ENCODE measurements at regions not wholly inside any gene's neighbourhood (a gene's known extent, or its start where the extent isn't known, plus 50 kb on each side); places are given as distances from the start of the nearest gene placed in this dataset.

DNA sequence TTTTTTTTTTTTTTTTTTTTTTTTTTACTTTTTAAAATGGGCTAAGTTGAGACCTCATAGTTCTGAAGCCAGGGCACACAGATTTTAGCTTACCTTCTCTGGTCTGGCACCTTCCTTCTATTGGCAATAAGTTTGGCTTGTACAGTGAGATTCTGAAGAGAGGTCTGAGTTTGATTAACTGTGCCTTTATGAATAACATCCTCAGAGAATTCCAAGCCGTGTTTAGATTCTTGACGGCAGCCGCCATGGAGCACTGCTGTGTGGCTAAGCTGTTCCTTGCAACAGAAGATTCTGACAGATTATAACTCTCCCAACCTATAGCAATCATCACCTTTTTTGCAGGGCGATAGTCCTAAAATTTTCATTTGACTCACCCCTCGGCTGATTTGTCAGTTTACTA, 354.9 kb upstream of the FAR2 start:
- ChIA-PET POLR2A (no interaction called here), CTCF (no interaction called here), RAD21 (ENCODE audit: unreplicated experiment) (interaction anchor here (0.7 kb wide), 1 partner anchor 1664 kb away, joined by 3 read pairs; no protein-coding TSS in a partner anchor), SMC1A (ENCODE audit: uncharacterized antibody, unreplicated experiment) (no interaction called here)
- TF ChIP-seq SMC3 (IDR thresholded peaks at IDR 0.05; ENCODE audit: borderline replicate concordance, low read length) (no peak), NFXL1 (IDR thresholded peaks at IDR 0.05; ENCODE audit: borderline replicate concordance) (no peak)
- TF ChIP-seq, protein P1, sequence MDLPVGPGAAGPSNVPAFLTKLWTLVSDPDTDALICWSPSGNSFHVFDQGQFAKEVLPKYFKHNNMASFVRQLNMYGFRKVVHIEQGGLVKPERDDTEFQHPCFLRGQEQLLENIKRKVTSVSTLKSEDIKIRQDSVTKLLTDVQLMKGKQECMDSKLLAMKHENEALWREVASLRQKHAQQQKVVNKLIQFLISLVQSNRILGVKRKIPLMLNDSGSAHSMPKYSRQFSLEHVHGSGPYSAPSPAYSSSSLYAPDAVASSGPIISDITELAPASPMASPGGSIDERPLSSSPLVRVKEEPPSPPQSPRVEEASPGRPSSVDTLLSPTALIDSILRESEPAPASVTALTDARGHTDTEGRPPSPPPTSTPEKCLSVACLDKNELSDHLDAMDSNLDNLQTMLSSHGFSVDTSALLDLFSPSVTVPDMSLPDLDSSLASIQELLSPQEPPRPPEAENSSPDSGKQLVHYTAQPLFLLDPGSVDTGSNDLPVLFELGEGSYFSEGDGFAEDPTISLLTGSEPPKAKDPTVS (IDR thresholded peaks at IDR 0.05; ENCODE audit: low read depth, low read length): no peak
- Histone ChIP-seq H3K9ac (ENCODE audit: control insufficient read depth, insufficient read depth, low read length) (no peak overlapping the region), H2AFZ (ENCODE audit: control insufficient read depth, low read depth, low read length) (no peak overlapping the region), H3K36me3 (ENCODE audit: control insufficient read depth in 2 of 2, insufficient read depth in 2 of 2, low read length in 1 of 2) (no peaks in the 10 kb centered on the region), H3K4me1 (ENCODE audit: control insufficient read depth, insufficient read depth, low read length) (no peaks in the 10 kb centered on the region), H3K27ac (ENCODE audit: control insufficient read depth, insufficient read depth) (no peak overlapping the region), H4K20me1 (ENCODE audit: control insufficient read depth, insufficient read depth) (no peaks in the 10 kb centered on the region), H3K4me2 (ENCODE audit: control insufficient read depth, insufficient read depth) (no peak overlapping the region), H3K79me2 (ENCODE audit: control insufficient read depth, insufficient read depth, low read length) (no peaks in the 10 kb centered on the region), H3K9me3 (replicated peaks; ENCODE audit: control insufficient read depth, insufficient read depth, low read length) (no peaks in the 10 kb centered on the region), H3K4me3 (no peak overlapping the region), H3K27me3 (replicated peaks in 1 of 2; ENCODE audit: control insufficient read depth in 2 of 2, insufficient read depth in 2 of 2, low read length in 1 of 2) (no peaks in the 10 kb centered on the region)
- ATAC-seq (no peak), FAIRE-seq (no peak), DNase-seq (ENCODE audit: low read depth, low spot score) (no peak)
- in situ Hi-C loops (cut with MboI): no loop called here
- intact Hi-C loops (cut with micrococcal nuclease; ENCODE audit: unreplicated experiment): no loop called here
- no TSS peak for BruUV-seq (replicated peaks)
- 67% methylated on average over 5 of the region's 5 CpGs for WGBS (ENCODE audit: insufficient coverage, insufficient replicate concordance, low lambda C conversion rate, missing lambda C conversion rate)

DNA sequence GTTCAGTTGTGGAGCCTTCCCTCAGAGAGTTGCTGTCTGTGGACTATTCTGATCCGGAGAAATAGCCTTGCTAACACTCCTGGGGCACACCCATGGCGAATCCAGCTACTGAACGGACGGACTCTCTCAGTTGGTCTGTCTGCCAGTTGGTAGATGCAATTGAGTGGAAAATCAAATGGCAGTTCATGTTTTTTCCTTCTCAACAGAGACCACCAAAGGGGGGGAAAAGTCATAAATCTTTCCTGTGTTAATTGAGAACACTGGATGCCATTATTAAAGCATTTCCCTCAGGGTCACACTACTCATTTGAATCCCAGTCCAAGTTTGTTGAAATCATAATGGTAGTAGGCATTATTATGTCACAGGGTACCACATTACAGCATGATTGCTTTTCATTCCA, 354.3 kb upstream of the FAR2 start:
- FAIRE-seq: no peak

More for the DNA sequence above, 354.3 kb upstream of the FAR2 start:
- BruUV-seq (replicated peaks): no TSS peak
- CTCF ChIA-PET: no interaction called here
- H4K20me1 ChIP-seq (ENCODE audit: control insufficient read depth, insufficient read depth): no peaks in the 10 kb centered on the region
- H3K9me3 ChIP-seq (replicated peaks; ENCODE audit: control insufficient read depth, insufficient read depth, low read length): no peaks in the 10 kb centered on the region
- TF ChIP-seq BHLHE40 (IDR thresholded peaks at IDR 0.05; ENCODE audit: borderline replicate concordance in 1 of 2, low read depth in 2 of 2, low read length in 1 of 2): no peak
- no peak for TF ChIP-seq BACH1 (IDR thresholded peaks at IDR 0.05; ENCODE audit: borderline replicate concordance)
- no peak for TF ChIP-seq RAD21 (IDR thresholded peaks at IDR 0.05; ENCODE audit: insufficient read depth, low read depth, low read length)
- no peak for TF ChIP-seq CBX5 (IDR thresholded peaks at IDR 0.05; ENCODE audit: low read depth)
- no peak for TF ChIP-seq TCF7 (IDR thresholded peaks at IDR 0.05; ENCODE audit: borderline replicate concordance)
- TF ChIP-seq SREBF1 (IDR thresholded peaks at IDR 0.05; ENCODE audit: low read length): no peak
- TF ChIP-seq, protein P2, sequence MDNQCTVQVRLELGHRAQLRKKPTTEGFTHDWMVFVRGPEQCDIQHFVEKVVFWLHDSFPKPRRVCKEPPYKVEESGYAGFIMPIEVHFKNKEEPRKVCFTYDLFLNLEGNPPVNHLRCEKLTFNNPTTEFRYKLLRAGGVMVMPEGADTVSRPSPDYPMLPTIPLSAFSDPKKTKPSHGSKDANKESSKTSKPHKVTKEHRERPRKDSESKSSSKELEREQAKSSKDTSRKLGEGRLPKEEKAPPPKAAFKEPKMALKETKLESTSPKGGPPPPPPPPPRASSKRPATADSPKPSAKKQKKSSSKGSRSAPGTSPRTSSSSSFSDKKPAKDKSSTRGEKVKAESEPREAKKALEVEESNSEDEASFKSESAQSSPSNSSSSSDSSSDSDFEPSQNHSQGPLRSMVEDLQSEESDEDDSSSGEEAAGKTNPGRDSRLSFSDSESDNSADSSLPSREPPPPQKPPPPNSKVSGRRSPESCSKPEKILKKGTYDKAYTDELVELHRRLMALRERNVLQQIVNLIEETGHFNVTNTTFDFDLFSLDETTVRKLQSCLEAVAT (IDR thresholded peaks at IDR 0.05): no peak
- no peak overlapping the region for H3K4me3 ChIP-seq
- H3K4me2 ChIP-seq (ENCODE audit: control insufficient read depth, insufficient read depth): no peak overlapping the region
- WGBS (ENCODE audit: insufficient coverage, insufficient replicate concordance, low lambda C conversion rate, missing lambda C conversion rate): 45% methylated on average over 4 of the region's 4 CpGs
- H3K79me2 ChIP-seq (ENCODE audit: control insufficient read depth, insufficient read depth, low read length): no peaks in the 10 kb centered on the region
- SMC1A ChIA-PET (ENCODE audit: uncharacterized antibody, unreplicated experiment): no interaction called here
- no peaks in the 10 kb centered on the region for H3K36me3 ChIP-seq (ENCODE audit: control insufficient read depth in 2 of 2, insufficient read depth in 2 of 2, low read length in 1 of 2)
- no peaks in the 10 kb centered on the region for H3K4me1 ChIP-seq (ENCODE audit: control insufficient read depth, insufficient read depth, low read length)
- H3K27ac ChIP-seq (ENCODE audit: control insufficient read depth, insufficient read depth): no peak overlapping the region
- no peak overlapping the region for H3K9ac ChIP-seq (ENCODE audit: control insufficient read depth, insufficient read depth, low read length)
- H3K27me3 ChIP-seq (replicated peaks in 1 of 2; ENCODE audit: control insufficient read depth in 2 of 2, insufficient read depth in 2 of 2, low read length in 1 of 2): no peaks in the 10 kb centered on the region
- in situ Hi-C loops (cut with MboI) (no loop called here), intact Hi-C loops (cut with micrococcal nuclease; ENCODE audit: unreplicated experiment) (no loop called here)
- RAD21 ChIA-PET (ENCODE audit: unreplicated experiment): no interaction called here
- POLR2A ChIA-PET: no interaction called here
- no peak overlapping the region for H2AFZ ChIP-seq (ENCODE audit: control insufficient read depth, low read depth, low read length)
- DNase-seq (ENCODE audit: low read depth, low spot score) (no peak), ATAC-seq (no peak)
